HepG2 (cell line): ENCODE measurements at regions not wholly inside any gene's neighbourhood (a gene's known extent, or its start where the extent isn't known, plus 50 kb on each side); places are given as distances from the start of the nearest gene placed in this dataset.

Experiments used
- ATAC-seq: fragments of 200-7000 bp; cut with Tn5 transposase; 3 replicates; pipeline ENCODE4 v1.9.1; 2020; ENCODE audit warnings: mild to moderate bottlenecking, moderate library complexity
- BruUV-seq: library from RNA; stranded (reverse); fragments of 400-500 nt; replicated peaks from 2 replicates; lab custom pipeline; 2021; lab: Mats Ljungman, UMichigan
- CTCF ChIA-PET: fragments of 300-600 bp; formaldehyde crosslinking; extraction: SDS; loops from one replicate; lab custom pipeline; 2021; ENCODE audit warnings: low total read pairs, inconsistent platforms, low intra/inter-chr PET ratio; lab: Yijun Ruan, JAX
- POLR2A ChIA-PET: fragments of 350-600 bp; sonication (Branson Sonifier 250); formaldehyde crosslinking; loops from one replicate; lab custom pipeline; 2020; ENCODE audit warnings: antibody characterized with exemption, inconsistent platforms; lab: Yijun Ruan, JAX
- DNase-seq: peaks from one replicate; pipeline ENCODE4 v3.0.0-alpha.2; 2015; ENCODE audit warnings: low spot score
- FAIRE-seq: peaks from 3 replicates; lab custom pipeline; 2011; peaks lifted over from hg19 to GRCh38; lab: Jason Lieb, UNC
- H2AFZ ChIP-seq: one replicate; pipeline ENCODE4 v1.6.1; 2011; ENCODE audit warnings: low read length, inconsistent platforms
- H3K27ac ChIP-seq: fragments of 300-600 bp; 3 replicates; pipeline ENCODE4 v1.8.0; 2011; ENCODE audit warnings: mixed run types, mild to moderate bottlenecking, mixed read lengths, low read length, inconsistent platforms; ENCODE audit not compliant: insufficient read depth; ENCODE audit errors: extremely low read length
- H3K27me3 ChIP-seq, 2 experiments: fragments of 200-600 bp in 1 of 2; 2 replicates in 1 of 2; 3 replicates in 1 of 2; pipeline versions ENCODE4 v1.6.0 to v1.8.0; 2011; ENCODE audit warnings: low read length in 2 of 2, mild to moderate bottlenecking in 2 of 2, moderate library complexity in 2 of 2, inconsistent platforms in 1 of 2; ENCODE audit not compliant: insufficient read depth in 2 of 2, control insufficient read depth in 1 of 2
- H3K36me3 ChIP-seq, 2 experiments: fragments of 200-600 bp in 1 of 2; replicated peaks in 1 of 2; 2 replicates in 1 of 2; 3 replicates in 1 of 2; pipeline versions ENCODE4 v1.5.1 to v1.8.0; 2011; ENCODE audit warnings: low read length in 2 of 2, inconsistent platforms in 1 of 2; ENCODE audit not compliant: insufficient read depth in 2 of 2, control insufficient read depth in 1 of 2
- H3K4me1 ChIP-seq: 2 replicates; pipeline ENCODE4 v1.5.1; 2012; ENCODE audit warnings: low read length, inconsistent platforms; ENCODE audit not compliant: insufficient read depth
- H3K4me2 ChIP-seq: 2 replicates; pipeline ENCODE4 v1.6.0; 2011; ENCODE audit warnings: low read depth, low read length, inconsistent platforms
- H3K4me3 ChIP-seq, 3 experiments: fragments of 200-600 bp in 1 of 3; sonication (generic), shearing (Covaris generic) in 1 of 3; replicated peaks in 1 of 3; 2 replicates each; pipeline ENCODE4 v1.5.1; 2011 to 2016; ENCODE audit warnings: low read length in 3 of 3, inconsistent platforms in 2 of 3, low read depth in 2 of 3, mild to moderate bottlenecking in 2 of 3, control low read depth in 1 of 3, mixed read lengths in 1 of 3; ENCODE audit not compliant: insufficient read depth in 1 of 3
- H3K79me2 ChIP-seq: one replicate; pipeline ENCODE4 v1.6.1; 2011; ENCODE audit warnings: low read length, inconsistent platforms; ENCODE audit not compliant: insufficient read depth
- H3K9ac ChIP-seq: 2 replicates; pipeline ENCODE4 v1.6.0; 2011; ENCODE audit warnings: mild to moderate bottlenecking, low read depth, low read length, inconsistent platforms; ENCODE audit not compliant: insufficient read depth
- H3K9me3 ChIP-seq: 2 replicates; pipeline ENCODE4 v1.5.1; 2012; ENCODE audit warnings: mild to moderate bottlenecking, low read length
- H4K20me1 ChIP-seq: 2 replicates; pipeline ENCODE4 v1.6.0; 2011; ENCODE audit warnings: inconsistent platforms, mild to moderate bottlenecking, low read length, moderate library complexity; ENCODE audit not compliant: insufficient read depth
- ISX ChIP-seq: sonication (generic); formaldehyde crosslinking; conservative IDR thresholded peaks from 2 replicates; pipeline ENCODE4 v1.5.0; 2020; ENCODE audit warnings: missing genetic modification reagents
- KDM6A ChIP-seq: IDR thresholded peaks from 2 replicates; pipeline ENCODE4 v1.6.1; 2016; ENCODE audit warnings: low read depth
- KLF11 ChIP-seq: IDR thresholded peaks from 2 replicates; pipeline ENCODE4 v1.6.1; 2016; ENCODE audit warnings: missing compliant biosample characterization
- MTF2 ChIP-seq: sonication (generic); formaldehyde crosslinking; IDR thresholded peaks from 2 replicates; pipeline ENCODE4 v1.5.0; 2020; ENCODE audit warnings: missing genetic modification reagents, borderline replicate concordance
- NFATC3 ChIP-seq: sonication (generic); formaldehyde crosslinking; IDR thresholded peaks from 2 replicates; pipeline ENCODE4 v1.5.1; 2020; ENCODE audit warnings: mild to moderate bottlenecking, missing genetic modification reagents
- NFKB2 ChIP-seq: sonication (generic); formaldehyde crosslinking; IDR thresholded peaks from 2 replicates; pipeline ENCODE4 v1.4.0; 2020; ENCODE audit warnings: missing genetic modification reagents, borderline replicate concordance
- NR3C1 ChIP-seq: sonication (generic); formaldehyde crosslinking; IDR thresholded peaks from 2 replicates; pipeline ENCODE4 v1.4.0; 2020; ENCODE audit warnings: missing genetic modification reagents
- PHF5A ChIP-seq: IDR thresholded peaks from one replicate; pipeline ENCODE4 v1.6.1; 2018; ENCODE audit warnings: low read depth, missing genetic modification reagents; ENCODE audit not compliant: unreplicated experiment
- TBX3 ChIP-seq: fragments of 450-650 bp; IDR thresholded peaks from 2 replicates; pipeline ENCODE4 v1.6.1; 2017; ENCODE audit warnings: antibody characterized with exemption, mild to moderate bottlenecking, inconsistent platforms, borderline replicate concordance
- ZNF24 ChIP-seq: fragments of 450-650 bp; IDR thresholded peaks from 2 replicates; pipeline ENCODE4 v1.6.1; 2017; ENCODE audit warnings: antibody characterized with exemption, mild to moderate bottlenecking
- ZNF333 ChIP-seq: sonication (generic); formaldehyde crosslinking; IDR thresholded peaks from 2 replicates; pipeline ENCODE4 v1.4.0; 2020; ENCODE audit warnings: mild to moderate bottlenecking, missing genetic modification reagents, borderline replicate concordance
- ZNF33B ChIP-seq: sonication (generic); formaldehyde crosslinking; IDR thresholded peaks from 2 replicates; pipeline ENCODE4 v1.5.1; 2020; ENCODE audit warnings: mild to moderate bottlenecking, missing genetic modification reagents
- ZNF530 ChIP-seq: sonication (generic); formaldehyde crosslinking; IDR thresholded peaks from 2 replicates; pipeline ENCODE4 v1.5.0; 2020; ENCODE audit warnings: low read depth, mild to moderate bottlenecking, missing genetic modification reagents
- in situ Hi-C: cut with HindIII; loops from 2 replicates; pipeline ENCODE4 v1.10.0; 2017; ENCODE audit warnings: low pct_unique_long_range_greater_than_20kb; ENCODE audit not compliant: extremely low pct_ligation_motif_present
- intact Hi-C: fragments of 100-400 bp; cut with micrococcal nuclease; formaldehyde crosslinking; loops from one replicate; pipeline ENCODE4 v1.10.0; 2022; ENCODE audit not compliant: unreplicated experiment
- TF ChIP-seq, protein P1 (sequence below): sonication (generic); formaldehyde crosslinking; IDR thresholded peaks from 2 replicates; pipeline ENCODE4 v1.5.1; 2020; ENCODE audit warnings: missing genetic modification reagents, mild to moderate bottlenecking, borderline replicate concordance

- no peaks in the 10 kb centered on the region for H4K20me1 ChIP-seq
- H3K4me3 ChIP-seq = no peak overlapping the region
- no peak overlapping the region for H3K4me2 ChIP-seq
- DNase-seq (no peak), FAIRE-seq (no peak), ATAC-seq (no peak)
- intact Hi-C loops = no loop called here
- no peaks in the 10 kb centered on the region for H3K27me3 ChIP-seq
- no peak for TF ChIP-seq KLF11 (CRISPR knock-in tag)
- no peak for TF ChIP-seq ZNF33B (CRISPR knock-in tag)
- TF ChIP-seq MTF2 (CRISPR knock-in tag) = no peak
- TF ChIP-seq ISX = no peak
- TF ChIP-seq PHF5A (CRISPR knock-in tag) = no peak
- TF ChIP-seq ZNF24 = no peak
- TF ChIP-seq TBX3 = no peak
- no peak for TF ChIP-seq NR3C1 (CRISPR knock-in tag)
- no peak for TF ChIP-seq NFKB2 (CRISPR knock-in tag)
- no peak for TF ChIP-seq NFATC3 (CRISPR knock-in tag)
- TF ChIP-seq, protein P1, sequence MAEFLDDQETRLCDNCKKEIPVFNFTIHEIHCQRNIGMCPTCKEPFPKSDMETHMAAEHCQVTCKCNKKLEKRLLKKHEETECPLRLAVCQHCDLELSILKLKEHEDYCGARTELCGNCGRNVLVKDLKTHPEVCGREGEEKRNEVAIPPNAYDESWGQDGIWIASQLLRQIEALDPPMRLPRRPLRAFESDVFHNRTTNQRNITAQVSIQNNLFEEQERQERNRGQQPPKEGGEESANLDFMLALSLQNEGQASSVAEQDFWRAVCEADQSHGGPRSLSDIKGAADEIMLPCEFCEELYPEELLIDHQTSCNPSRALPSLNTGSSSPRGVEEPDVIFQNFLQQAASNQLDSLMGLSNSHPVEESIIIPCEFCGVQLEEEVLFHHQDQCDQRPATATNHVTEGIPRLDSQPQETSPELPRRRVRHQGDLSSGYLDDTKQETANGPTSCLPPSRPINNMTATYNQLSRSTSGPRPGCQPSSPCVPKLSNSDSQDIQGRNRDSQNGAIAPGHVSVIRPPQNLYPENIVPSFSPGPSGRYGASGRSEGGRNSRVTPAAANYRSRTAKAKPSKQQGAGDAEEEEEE (CRISPR knock-in tag) = no peak
- TF ChIP-seq KDM6A (CRISPR knock-in tag) = no peak
- TF ChIP-seq ZNF530 = no peak
- TF ChIP-seq ZNF333 = no peak
- no TSS peak for BruUV-seq
- H3K79me2 ChIP-seq = no peaks in the 10 kb centered on the region
- POLR2A ChIA-PET = no interaction called here
- H3K9ac ChIP-seq = no peak overlapping the region
- H2AFZ ChIP-seq = no peak overlapping the region
- H3K36me3 ChIP-seq = no peaks in the 10 kb centered on the region
- CTCF ChIA-PET = no interaction called here
- in situ Hi-C loops = no loop called here
- H3K4me1 ChIP-seq = no peaks in the 10 kb centered on the region
- H3K27ac ChIP-seq = no peak overlapping the region
- no peaks in the 10 kb centered on the region for H3K9me3 ChIP-seq
Observed at GRCh38 chr13:80160110-80160509, 180.8 kb downstream of the SPRY2 start.
